AG10803 (cell line): ENCODE measurements at regions not wholly inside any gene's neighbourhood (a gene's known extent, or its start where the extent isn't known, plus 50 kb on each side); places are given as distances from the start of the nearest gene placed in this dataset.

Experiments
- DNase-seq: peaks from one replicate; pipeline ENCODE4 v3.0.0; 2010; ENCODE audit warnings: low read depth
- H3K4me3 ChIP-seq: 2 replicates; pipeline ENCODE4 v1.5.1; 2011; ENCODE audit warnings: mild to moderate bottlenecking, low read length, control low read depth
- TF ChIP-seq, protein P1 (sequence below): conservative IDR thresholded peaks from 2 replicates; pipeline ENCODE4 v1.5.1; 2011; ENCODE audit warnings: mild to moderate bottlenecking, low read length, control low read depth, inconsistent platforms

DNA sequence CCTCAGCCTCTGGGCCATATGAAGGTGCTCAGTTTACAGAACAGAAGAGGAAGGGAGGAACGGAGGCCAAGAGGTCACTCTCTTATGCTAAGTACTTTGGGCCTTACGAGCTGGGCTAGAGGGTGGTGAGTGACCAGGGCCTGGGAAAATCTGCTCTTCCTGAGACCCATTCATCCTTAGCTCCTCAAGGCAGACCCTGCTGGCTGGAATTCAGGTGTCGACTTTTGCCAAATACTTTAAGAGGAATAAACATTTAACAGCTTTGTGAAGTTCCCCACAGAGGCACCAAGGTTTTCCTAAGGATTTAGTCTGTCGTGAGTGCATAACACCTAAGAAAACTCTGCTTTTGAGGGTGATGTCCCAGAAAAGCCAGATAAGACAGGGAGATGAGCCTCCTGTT is 129.7 kb upstream of the SIX2 start:
- TF ChIP-seq, protein P1, sequence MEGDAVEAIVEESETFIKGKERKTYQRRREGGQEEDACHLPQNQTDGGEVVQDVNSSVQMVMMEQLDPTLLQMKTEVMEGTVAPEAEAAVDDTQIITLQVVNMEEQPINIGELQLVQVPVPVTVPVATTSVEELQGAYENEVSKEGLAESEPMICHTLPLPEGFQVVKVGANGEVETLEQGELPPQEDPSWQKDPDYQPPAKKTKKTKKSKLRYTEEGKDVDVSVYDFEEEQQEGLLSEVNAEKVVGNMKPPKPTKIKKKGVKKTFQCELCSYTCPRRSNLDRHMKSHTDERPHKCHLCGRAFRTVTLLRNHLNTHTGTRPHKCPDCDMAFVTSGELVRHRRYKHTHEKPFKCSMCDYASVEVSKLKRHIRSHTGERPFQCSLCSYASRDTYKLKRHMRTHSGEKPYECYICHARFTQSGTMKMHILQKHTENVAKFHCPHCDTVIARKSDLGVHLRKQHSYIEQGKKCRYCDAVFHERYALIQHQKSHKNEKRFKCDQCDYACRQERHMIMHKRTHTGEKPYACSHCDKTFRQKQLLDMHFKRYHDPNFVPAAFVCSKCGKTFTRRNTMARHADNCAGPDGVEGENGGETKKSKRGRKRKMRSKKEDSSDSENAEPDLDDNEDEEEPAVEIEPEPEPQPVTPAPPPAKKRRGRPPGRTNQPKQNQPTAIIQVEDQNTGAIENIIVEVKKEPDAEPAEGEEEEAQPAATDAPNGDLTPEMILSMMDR: no peak
- no peak for DNase-seq
- H3K4me3 ChIP-seq: no peak overlapping the region

DNA sequence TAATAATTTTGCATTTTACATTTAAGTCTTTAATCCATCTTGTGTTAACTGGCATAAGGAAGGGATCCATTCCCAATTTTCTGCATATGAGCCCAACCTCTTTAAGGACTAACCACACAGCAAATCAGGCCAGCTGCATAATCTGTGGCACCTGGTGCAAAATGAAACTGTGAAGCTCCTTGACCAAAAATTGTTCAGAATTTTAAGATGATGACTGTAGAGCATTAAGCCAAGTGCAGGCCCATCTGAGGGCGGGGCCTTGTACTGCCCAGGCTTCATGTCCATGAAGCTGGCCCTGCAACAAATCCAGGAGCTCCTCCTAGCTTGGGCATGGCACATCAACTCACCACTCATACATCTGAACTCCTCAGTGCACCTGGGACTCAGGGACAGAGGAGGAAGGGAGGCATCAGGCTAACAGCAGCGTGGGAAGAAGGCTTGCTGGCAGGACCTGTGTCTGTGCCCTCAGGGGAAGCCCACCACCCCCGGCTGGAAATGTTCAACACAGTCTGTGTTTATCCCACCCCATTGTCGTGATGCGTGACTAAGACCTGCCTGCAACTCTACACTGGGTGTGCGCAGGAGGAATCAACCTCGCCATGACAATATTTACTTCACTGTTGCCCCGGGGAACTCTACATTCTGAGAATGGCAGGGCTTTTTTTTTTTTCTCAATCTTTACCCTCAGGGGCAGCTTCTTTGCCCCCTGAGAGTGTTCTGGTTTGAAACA is 128.9 kb upstream of the SIX2 start:
- no peak overlapping the region for H3K4me3 ChIP-seq
- TF ChIP-seq, protein P1: no peak
- no peak for DNase-seq

DNA sequence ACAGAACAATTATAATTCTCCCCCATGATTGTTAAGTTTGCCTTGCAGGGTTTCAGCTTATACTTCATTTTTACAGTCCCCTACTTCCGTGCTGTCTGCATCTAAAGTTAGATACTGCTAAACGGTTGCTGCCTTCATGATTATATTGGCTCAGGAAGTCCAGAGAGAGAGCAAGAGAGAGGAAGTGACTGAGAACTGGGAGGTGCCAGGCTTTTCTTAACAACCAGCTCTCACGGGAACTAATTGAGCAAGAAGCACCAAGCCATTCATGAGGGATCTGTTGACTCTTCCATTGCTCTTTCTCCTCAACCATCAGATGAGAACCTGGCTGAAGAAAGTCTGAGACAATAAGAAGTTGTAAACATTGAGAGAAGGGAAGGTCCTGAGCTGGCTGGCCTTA is 125.5 kb upstream of the SIX2 start:
- TF ChIP-seq, protein P1: no peak
- DNase-seq: peak; percentile 38
- H3K4me3 ChIP-seq: no peak overlapping the region

DNA sequence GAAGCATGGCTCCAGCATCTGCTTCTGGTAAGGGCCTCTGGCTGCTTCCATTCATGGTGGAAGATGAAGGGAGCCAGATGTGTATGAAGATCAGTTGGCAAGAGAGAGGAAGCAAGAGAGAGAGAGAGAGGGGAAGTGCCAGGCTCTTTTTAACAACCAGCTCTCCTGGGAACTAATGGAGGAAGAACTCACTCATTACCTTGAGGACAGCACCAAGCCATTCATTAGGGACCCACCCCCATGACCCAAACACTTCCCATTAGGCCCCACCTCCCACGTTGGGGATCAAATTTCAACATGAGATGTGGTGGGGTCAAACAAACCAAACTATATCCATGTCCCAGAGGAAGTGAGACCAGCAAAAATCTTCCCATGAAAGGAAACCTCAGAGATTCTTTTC is 124.8 kb upstream of the SIX2 start:
- no peak for DNase-seq
- TF ChIP-seq, protein P1: no peak
- no peak overlapping the region for H3K4me3 ChIP-seq

DNA sequence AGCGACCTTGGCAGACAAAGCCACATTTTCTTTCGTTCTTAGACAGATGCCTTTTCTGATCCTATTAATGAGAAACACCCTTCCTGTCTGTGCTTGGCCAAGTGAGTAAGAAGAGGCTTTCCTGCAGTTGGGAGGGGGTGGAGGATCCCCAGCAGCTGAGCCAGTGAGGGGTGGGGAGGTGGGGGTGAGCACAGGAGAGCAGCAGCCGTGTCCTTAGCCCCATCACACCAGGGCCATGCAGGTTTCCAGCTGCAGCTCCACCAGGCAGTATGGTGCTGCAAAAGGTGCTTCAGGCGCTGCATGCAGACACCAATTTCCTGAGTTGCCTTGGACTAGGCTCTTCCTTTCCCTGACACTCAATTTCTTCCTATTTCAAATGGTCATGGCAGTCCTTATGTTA is 123.3 kb upstream of the SIX2 start:
- DNase-seq: no peak

DNA sequence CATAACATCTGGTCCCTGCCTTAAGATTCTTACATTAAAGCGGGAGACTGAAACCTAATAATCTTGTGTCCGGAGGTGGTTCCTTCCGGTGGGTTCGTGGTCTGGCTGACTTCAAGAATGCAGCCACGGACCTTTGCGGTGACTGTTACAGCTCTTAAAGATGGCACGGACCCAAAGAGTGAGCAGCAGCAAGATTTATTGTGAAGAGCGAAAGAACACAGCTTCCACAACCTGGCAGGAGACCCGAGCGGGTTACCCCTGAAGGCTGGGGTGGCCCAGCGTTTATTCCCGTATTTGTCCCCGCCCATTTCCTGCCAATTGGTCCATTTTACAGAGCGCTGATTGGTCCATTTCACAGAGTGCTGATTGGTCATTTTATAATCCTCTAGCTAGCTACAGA is 122.3 kb upstream of the SIX2 start:
- DNase-seq: no peak
- TF ChIP-seq, protein P1: no peak
- no peak overlapping the region for H3K4me3 ChIP-seq

More for the DNA sequence above, 123.3 kb upstream of the SIX2 start:
- TF ChIP-seq, protein P1: no peak
- no peak overlapping the region for H3K4me3 ChIP-seq

DNA sequence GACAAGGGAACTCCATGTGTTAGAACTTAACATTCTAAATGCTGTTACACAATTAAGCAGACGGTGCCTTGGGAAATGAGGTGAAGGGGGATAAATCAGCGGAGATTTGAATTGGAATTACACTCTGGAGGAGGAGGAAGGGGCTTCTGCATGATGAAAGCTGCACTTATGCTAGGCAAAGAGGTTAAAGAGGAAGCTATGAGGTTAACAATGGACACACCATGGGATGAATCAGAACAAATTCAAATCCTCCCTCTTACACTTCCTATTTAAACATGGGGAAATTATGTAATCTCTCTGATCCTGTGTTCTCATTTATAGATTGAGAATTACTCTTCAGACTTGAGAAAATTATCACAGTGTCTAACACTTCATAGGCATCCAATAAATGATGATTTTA is 121.5 kb upstream of the SIX2 start:
- DNase-seq: no peak
- TF ChIP-seq, protein P1: no peak
- H3K4me3 ChIP-seq: no peak overlapping the region
